SK-N-SH (cell line): ENCODE measurements at regions not wholly inside any gene's neighbourhood (a gene's known extent, or its start where the extent isn't known, plus 50 kb on each side); places are given as distances from the start of the nearest gene placed in this dataset.

ENCODE experiments used
- CTCF ChIA-PET: fragments of 300-600, 350-600 bp; formaldehyde crosslinking; extraction: SDS; loops from one replicate; lab custom pipeline; 2021; lab: Yijun Ruan, JAX
- POLR2A ChIA-PET: fragments of 350-600 bp; sonication (Branson Sonifier 250); formaldehyde crosslinking; extraction: SDS; loops from one replicate; lab custom pipeline; 2020; ENCODE audit warnings: antibody characterized with exemption, inconsistent platforms; lab: Yijun Ruan, JAX
- DNase-seq: peaks from one replicate; pipeline ENCODE4 v3.0.0; 2012
- H2AFZ ChIP-seq: fragments of 200-600 bp; sonication (generic); 2 replicates; pipeline ENCODE4 v1.8.1; 2016; ENCODE audit warnings: antibody characterized with exemption, mild to moderate bottlenecking, low read depth
- H3F3A ChIP-seq: fragments of 200-600 bp; sonication (generic); replicated peaks from 2 replicates; pipeline ENCODE3; 2016; ENCODE audit warnings: antibody characterized with exemption, mild to moderate bottlenecking; ENCODE audit not compliant: insufficient read depth
- H3K27ac ChIP-seq, 2 experiments: fragments of 200-500 bp in 1 of 2; fragments of 200-600 bp in 1 of 2; sonication (Bioruptor generic) in 1 of 2; sonication (generic), shearing (Covaris generic) in 1 of 2; 2 replicates each; pipeline versions ENCODE4 v1.5.1 to v1.6.1; 2014 to 2016; ENCODE audit warnings: low read depth in 2 of 2, inconsistent platforms in 1 of 2, low read length in 1 of 2, mild to moderate bottlenecking in 1 of 2, mixed read lengths in 1 of 2
- H3K27me3 ChIP-seq: fragments of 200-600 bp; sonication (generic), shearing (Covaris generic); 2 replicates; pipeline ENCODE4 v1.6.1; 2016; ENCODE audit warnings: mixed run types; ENCODE audit not compliant: insufficient read depth
- H3K36me3 ChIP-seq, 2 experiments: fragments of 200-500 bp in 1 of 2; fragments of 200-600 bp in 1 of 2; sonication (Bioruptor generic) in 1 of 2; sonication (generic) in 1 of 2; replicated peaks in 1 of 2; 2 replicates each; pipeline versions ENCODE3 to v1.5.1; 2014 to 2016; ENCODE audit warnings: low read length in 1 of 2, mild to moderate bottlenecking in 1 of 2; ENCODE audit not compliant: insufficient read depth in 2 of 2, control insufficient read depth in 1 of 2
- H3K4me1 ChIP-seq, 2 experiments: fragments of 200-500 bp in 1 of 2; fragments of 200-600 bp in 1 of 2; sonication (Bioruptor generic) in 1 of 2; sonication (generic), shearing (Covaris generic) in 1 of 2; 2 replicates each; pipeline versions ENCODE4 v1.5.1 to v1.6.1; 2014 to 2016; ENCODE audit warnings: low read depth in 1 of 2, low read length in 1 of 2, mixed run types in 1 of 2; ENCODE audit not compliant: insufficient read depth in 2 of 2, control insufficient read depth in 1 of 2
- H3K4me2 ChIP-seq: fragments of 200-600 bp; sonication (generic), shearing (Covaris generic); 2 replicates; pipeline ENCODE4 v1.6.1; 2017; ENCODE audit warnings: mixed run types
- H3K4me3 ChIP-seq, 2 experiments: fragments of 200-500 bp in 1 of 2; fragments of 200-600 bp in 1 of 2; sonication (Bioruptor generic) in 1 of 2; sonication (generic), shearing (Covaris generic) in 1 of 2; 2 replicates each; pipeline versions ENCODE4 v1.5.1 to v1.8.1; 2014 to 2016; ENCODE audit warnings: low read depth in 2 of 2, inconsistent platforms in 1 of 2, low read length in 1 of 2, mild to moderate bottlenecking in 1 of 2, mixed read lengths in 1 of 2, moderate library complexity in 1 of 2
- H3K79me2 ChIP-seq: fragments of 200-600 bp; sonication (generic); 2 replicates; pipeline ENCODE4 v1.8.1; 2017; ENCODE audit warnings: mild to moderate bottlenecking; ENCODE audit not compliant: insufficient read depth
- H3K9ac ChIP-seq: fragments of 200-600 bp; sonication (generic); 2 replicates; pipeline ENCODE4 v1.6.1; 2017; ENCODE audit warnings: mixed run types
- H3K9me2 ChIP-seq: fragments of 200-600 bp; sonication (generic); 2 replicates; pipeline ENCODE4 v1.6.1; 2017; ENCODE audit warnings: mixed run types
- H3K9me3 ChIP-seq: fragments of 200-600 bp; sonication (generic); 2 replicates; pipeline ENCODE4 v1.6.1; 2017; ENCODE audit warnings: mixed run types, mild to moderate bottlenecking, moderate library complexity
- H4K20me1 ChIP-seq: fragments of 200-600 bp; sonication (generic); 2 replicates; pipeline ENCODE4 v1.6.1; 2017; ENCODE audit warnings: mild to moderate bottlenecking, mixed run types; ENCODE audit not compliant: insufficient read depth
- CTCF ChIP-seq: fragments of 200-600 bp; sonication (generic); IDR thresholded peaks from 2 replicates; pipeline ENCODE4 v1.6.1; 2017; ENCODE audit warnings: antibody characterized with exemption, mild to moderate bottlenecking, moderate library complexity
- NRF1 ChIP-seq: IDR thresholded peaks from 2 replicates; pipeline ENCODE4 v1.6.1; 2012; ENCODE audit warnings: low read depth, mild to moderate bottlenecking, low read length
- RAD21 ChIP-seq: IDR thresholded peaks from 2 replicates; pipeline ENCODE4 v1.6.1; 2012; ENCODE audit warnings: mild to moderate bottlenecking, low read length
- SMC3 ChIP-seq: IDR thresholded peaks from 2 replicates; pipeline ENCODE4 v1.6.1; 2012; ENCODE audit warnings: low read depth, low read length, improper control_type of control experiment
- YY1 ChIP-seq: IDR thresholded peaks from 2 replicates; pipeline ENCODE4 v1.4.0; 2012; ENCODE audit warnings: low read depth, mild to moderate bottlenecking
- WGBS: methylation state at CpG from one replicate; pipeline ENCODE4 v1.1.6; 2017; ENCODE audit warnings: low lambda C conversion rate; 5-methylcytosine and 5-hydroxymethylcytosine counted together

- Histone ChIP-seq H3K4me2 (no peak overlapping the region), H3K36me3 (no peaks in the 10 kb centered on the region), H3K9me3 (no peaks in the 10 kb centered on the region), H4K20me1 (no peaks in the 10 kb centered on the region), H3K4me3 (no peak overlapping the region), H3K27ac (no peak overlapping the region), H2AFZ (no peak overlapping the region), H3F3A (no peaks in the 10 kb centered on the region), H3K9ac (no peak overlapping the region), H3K27me3 (peaks cover under 1% of the 10 kb centered on the region; the same call in 1 of the 2 replicates), H3K4me1 (no peaks in the 10 kb centered on the region), H3K79me2 (no peaks in the 10 kb centered on the region), H3K9me2 (no peaks in the 10 kb centered on the region)
- ChIA-PET POLR2A (no interaction called here), CTCF (interaction anchor here (0.6 to 5.3 kb wide), 36 partner anchors 9 to 289 kb away, joined by 3 to 57 read pairs (median 3); no protein-coding TSS in a partner anchor)
- WGBS, result 12% methylated on average over 5 of the region's 5 CpGs
- DNase-seq, result peak; percentile 64
- peak; percentile 59 for TF ChIP-seq RAD21
- TF ChIP-seq YY1, result no peak
- TF ChIP-seq CTCF, result peak; percentile 76
- peak; percentile 41; the same call in 1 of the 2 replicates for TF ChIP-seq SMC3
Observed at GRCh38 chr11:43567396-43567975, 113.1 kb upstream of the HSD17B12 start.

GRCh38 chr11:43573233-43573632 is 107.3 kb upstream of the HSD17B12 start:
- H3K27me3 ChIP-seq, result peaks cover 53% of the 10 kb centered on the region
- DNase-seq, result peak; percentile 51
- no peaks in the 10 kb centered on the region for H3K36me3 ChIP-seq
- peaks cover 3% of the 10 kb centered on the region; the same call in 1 of the 2 replicates for H4K20me1 ChIP-seq
- peaks cover 16 to 24% of the 10 kb centered on the region in 2 experiments; a peak in 3 of 4 replicates for H3K4me1 ChIP-seq
- H3F3A ChIP-seq, result no peaks in the 10 kb centered on the region
- WGBS, result 22% methylated on average over 6 of the region's 6 CpGs
- TF ChIP-seq RAD21, result peak; percentile 47
- peak; percentile 61 for TF ChIP-seq CTCF
- peak; percentile 21; the same call in 1 of the 2 replicates for TF ChIP-seq SMC3
- TF ChIP-seq NRF1, result no peak
- ChIA-PET POLR2A (no interaction called here), CTCF (interaction anchor here (0.8 to 4.6 kb wide), 26 partner anchors 9 to 278 kb away, joined by 3 to 28 read pairs (median 5); no protein-coding TSS in a partner anchor)
- H3K9me2 ChIP-seq, result no peaks in the 10 kb centered on the region
- no peaks in the 10 kb centered on the region for H3K9me3 ChIP-seq
- no peak overlapping the region for H3K27ac ChIP-seq
- H3K4me2 ChIP-seq, result no peak overlapping the region
- H3K79me2 ChIP-seq, result no peaks in the 10 kb centered on the region
- H2AFZ ChIP-seq, result no peak overlapping the region
- H3K9ac ChIP-seq, result no peak overlapping the region
- H3K4me3 ChIP-seq, result no peak overlapping the region; a peak in 1 of 4 replicates
